Fibroblast of lung (primary cell): ENCODE measurements at regions not wholly inside any gene's neighbourhood (a gene's known extent, or its start where the extent isn't known, plus 50 kb on each side); places are given as distances from the start of the nearest gene placed in this dataset.

Experiments
- DNase-seq, 2 donors: peaks; one replicate each; pipeline versions ENCODE4 v3.0.0 to v3.0.0-alpha.2; 2010; ENCODE audit warnings: low read depth in 2 of 2
- H2AFZ ChIP-seq: 2 replicates; pipeline ENCODE4 v1.5.1; 2012; ENCODE audit warnings: low read length, control low read depth, inconsistent platforms
- H3K27ac ChIP-seq: 2 replicates; pipeline ENCODE4 v1.5.1; 2011; ENCODE audit warnings: low read length, control low read depth; ENCODE audit not compliant: insufficient read depth
- H3K27me3 ChIP-seq: 2 replicates; pipeline ENCODE4 v1.5.1; 2011; ENCODE audit warnings: mild to moderate bottlenecking, low read length; ENCODE audit not compliant: control insufficient read depth, insufficient read depth
- H3K36me3 ChIP-seq: 2 replicates; pipeline ENCODE4 v1.5.1; 2011; ENCODE audit warnings: low read length; ENCODE audit not compliant: control insufficient read depth, insufficient read depth
- H3K4me1 ChIP-seq: 2 replicates; pipeline ENCODE4 v1.5.1; 2011; ENCODE audit warnings: low read length; ENCODE audit not compliant: control insufficient read depth, insufficient read depth; ENCODE audit errors: extremely low read depth
- H3K4me2 ChIP-seq: 2 replicates; pipeline ENCODE4 v1.5.1; 2011; ENCODE audit warnings: low read length, control low read depth; ENCODE audit not compliant: insufficient read depth; ENCODE audit errors: extremely low read depth
- H3K4me3 ChIP-seq, 4 experiments: fragments of 200-600 bp in 1 of 4; sonication (generic) in 1 of 4; replicated peaks in 1 of 4; 2 replicates each; pipeline ENCODE4 v1.5.1; 2011 to 2016; ENCODE audit warnings: low read length in 4 of 4, low read depth in 3 of 4, mild to moderate bottlenecking in 3 of 4, control low read depth in 2 of 4, inconsistent platforms in 1 of 4, mixed read lengths in 1 of 4; ENCODE audit not compliant: insufficient read depth in 1 of 4; ENCODE audit errors: control extremely low read depth in 1 of 4
- H3K79me2 ChIP-seq: 2 replicates; pipeline ENCODE4 v1.5.1; 2012; ENCODE audit warnings: mild to moderate bottlenecking, low read length, inconsistent platforms; ENCODE audit not compliant: control insufficient read depth, insufficient read depth
- H3K9ac ChIP-seq: 2 replicates; pipeline ENCODE4 v1.5.1; 2011; ENCODE audit warnings: mild to moderate bottlenecking, low read length, control low read depth; ENCODE audit not compliant: insufficient read depth
- H3K9me3 ChIP-seq: 2 replicates; pipeline ENCODE4 v1.5.1; 2012; ENCODE audit warnings: low read depth, low read length; ENCODE audit not compliant: control insufficient read depth, insufficient read depth
- H4K20me1 ChIP-seq: 2 replicates; pipeline ENCODE4 v1.5.1; 2011; ENCODE audit warnings: low read length; ENCODE audit not compliant: control insufficient read depth, insufficient read depth; ENCODE audit errors: extremely low read depth
- CTCF ChIP-seq, 2 donors: IDR thresholded peaks in 1 of 2; conservative IDR thresholded peaks in 1 of 2; 1 replicate in 1 of 2; 2 replicates in 1 of 2; pipeline ENCODE4 v1.5.1; 2011 to 2012; ENCODE audit warnings: low read length in 2 of 2, control low read depth in 1 of 2, inconsistent platforms in 1 of 2, low read depth in 1 of 2, mild to moderate bottlenecking in 1 of 2
- EZH2 ChIP-seq: IDR thresholded peaks from 2 replicates; pipeline ENCODE4 v1.5.1; 2012; ENCODE audit warnings: low read length, control low read depth, mild to moderate bottlenecking; ENCODE audit errors: missing control alignments

GRCh38 chr3:5663601-5664000 is 476.1 kb downstream of the EDEM1 start:
- no peaks in the 10 kb centered on the region for H3K4me1 ChIP-seq
- H3K27me3 ChIP-seq = no peaks in the 10 kb centered on the region
- H3K27ac ChIP-seq = no peak overlapping the region
- no peak overlapping the region for H2AFZ ChIP-seq
- TF ChIP-seq EZH2 (no peak), CTCF (conservative IDR thresholded peaks at IDR 0.05 in 1 of 2, IDR thresholded peaks at IDR 0.05 in 1 of 2; ENCODE audit: low read depth in 1 of 2, low read length in 2 of 2) (no peak)
- H3K4me2 ChIP-seq = no peak overlapping the region
- H3K79me2 ChIP-seq = no peaks in the 10 kb centered on the region
- no peak overlapping the region for H3K4me3 ChIP-seq
- H4K20me1 ChIP-seq = no peaks in the 10 kb centered on the region
- no peaks in the 10 kb centered on the region for H3K36me3 ChIP-seq
- no peak for DNase-seq
- no peaks in the 10 kb centered on the region for H3K9me3 ChIP-seq
- no peak overlapping the region for H3K9ac ChIP-seq

DNA sequence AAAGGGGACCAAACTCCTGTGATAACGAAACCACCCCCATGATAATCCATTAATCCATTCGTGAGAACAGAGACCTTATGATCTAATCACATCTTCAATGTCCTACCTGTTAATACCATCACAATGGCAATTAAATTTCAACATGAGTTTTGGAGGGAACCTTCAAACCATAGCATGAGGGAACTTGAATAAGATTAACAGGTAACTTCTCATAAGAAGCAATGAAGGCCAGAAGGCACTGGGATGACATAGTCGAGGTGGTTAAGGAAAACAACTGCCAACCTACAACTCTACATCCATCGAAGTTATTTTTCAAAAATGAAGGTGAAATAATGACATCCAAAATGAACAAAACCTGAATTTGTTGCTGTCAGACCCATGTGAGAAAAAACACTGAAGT is 478.9 kb downstream of the EDEM1 start:
- Histone ChIP-seq H3K27me3 (no peaks in the 10 kb centered on the region), H3K4me2 (no peak overlapping the region), H3K9ac (no peak overlapping the region), H3K27ac (no peak overlapping the region), H2AFZ (no peak overlapping the region), H3K79me2 (no peaks in the 10 kb centered on the region), H3K4me3 (no peak overlapping the region), H3K9me3 (no peaks in the 10 kb centered on the region), H3K4me1 (no peaks in the 10 kb centered on the region), H4K20me1 (no peaks in the 10 kb centered on the region), H3K36me3 (no peaks in the 10 kb centered on the region)
- no peak for DNase-seq
- TF ChIP-seq EZH2 (no peak), CTCF (conservative IDR thresholded peaks at IDR 0.05 in 1 of 2, IDR thresholded peaks at IDR 0.05 in 1 of 2; ENCODE audit: low read depth in 1 of 2, low read length in 2 of 2) (no peak)

DNA sequence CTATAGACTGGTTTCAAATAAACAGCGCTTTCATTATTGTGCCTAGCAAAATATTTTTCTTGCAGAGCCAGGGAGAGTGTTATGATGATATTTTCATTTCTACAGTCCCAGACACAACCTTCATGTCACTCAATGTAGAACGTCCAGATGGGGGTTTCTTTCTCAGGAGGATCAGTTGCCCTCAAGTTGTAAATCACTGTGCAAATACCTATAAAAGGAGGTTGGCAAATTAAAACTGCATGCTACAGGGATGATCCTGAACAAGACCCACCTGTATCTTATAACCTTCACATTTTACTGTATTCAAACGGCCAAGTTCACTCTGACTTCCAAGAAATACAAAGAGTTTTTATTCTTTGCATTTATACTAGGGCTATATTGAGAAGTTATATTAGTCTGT is 486.0 kb downstream of the EDEM1 start:
- H3K9me3 ChIP-seq = no peaks in the 10 kb centered on the region
- no peaks in the 10 kb centered on the region for H3K4me1 ChIP-seq
- no peak overlapping the region for H2AFZ ChIP-seq
- H3K27ac ChIP-seq = no peak overlapping the region
- no peaks in the 10 kb centered on the region for H3K27me3 ChIP-seq
- H3K4me3 ChIP-seq = no peak overlapping the region
- no peak overlapping the region for H3K9ac ChIP-seq
- no peak overlapping the region for H3K4me2 ChIP-seq
- H3K79me2 ChIP-seq = no peaks in the 10 kb centered on the region
- no peak for DNase-seq
- no peaks in the 10 kb centered on the region for H3K36me3 ChIP-seq
- no peak for TF ChIP-seq CTCF (conservative IDR thresholded peaks at IDR 0.05 in 1 of 2, IDR thresholded peaks at IDR 0.05 in 1 of 2; ENCODE audit: low read depth in 1 of 2, low read length in 2 of 2)
- TF ChIP-seq EZH2 = no peak
- no peaks in the 10 kb centered on the region for H4K20me1 ChIP-seq
